Mesothelial cell of epicardium (in vitro differentiated cells): ENCODE measurements at regions not wholly inside any gene's neighbourhood (a gene's known extent, or its start where the extent isn't known, plus 50 kb on each side); places are given as distances from the start of the nearest gene placed in this dataset.
"Not testable (repeated sequence)": the region's sequence is repeated elsewhere in the genome, so short reads cannot be mapped to it uniquely, and the experiment has no call there.

Experiments
- DNase-seq, 2 experiments: peaks; one replicate each; pipeline ENCODE4 v3.0.0; 2021; ENCODE audit warnings: low spot score in 2 of 2; ENCODE audit not compliant: unreplicated experiment in 2 of 2
- H3K27ac Mint-ChIP-seq: 2 replicates; pipeline ENCODE4 v1.8.0; 2021; ENCODE audit warnings: mixed read lengths
- H3K27me3 Mint-ChIP-seq: 2 replicates; pipeline ENCODE4 v1.8.0; 2021; ENCODE audit warnings: low read depth, mixed read lengths
- H3K36me3 Mint-ChIP-seq: 2 replicates; pipeline ENCODE4 v1.8.0; 2021; ENCODE audit warnings: mixed read lengths
- H3K4me1 Mint-ChIP-seq: 2 replicates; pipeline ENCODE4 v1.8.0; 2021; ENCODE audit warnings: mixed read lengths
- H3K4me3 Mint-ChIP-seq: 2 replicates; pipeline ENCODE4 v1.8.0; 2021; ENCODE audit warnings: mild to moderate bottlenecking, moderate library complexity, mixed read lengths
- H3K9me3 Mint-ChIP-seq: 2 replicates; pipeline ENCODE4 v1.8.0; 2021; ENCODE audit warnings: mixed read lengths
- TF ChIP-seq, protein P1 (sequence below): fragments of 200-600 bp; sonication (generic); IDR thresholded peaks from one replicate; pipeline ENCODE4 v1.5.0; 2021; ENCODE audit warnings: antibody characterized with exemption; ENCODE audit not compliant: unreplicated experiment

DNA sequence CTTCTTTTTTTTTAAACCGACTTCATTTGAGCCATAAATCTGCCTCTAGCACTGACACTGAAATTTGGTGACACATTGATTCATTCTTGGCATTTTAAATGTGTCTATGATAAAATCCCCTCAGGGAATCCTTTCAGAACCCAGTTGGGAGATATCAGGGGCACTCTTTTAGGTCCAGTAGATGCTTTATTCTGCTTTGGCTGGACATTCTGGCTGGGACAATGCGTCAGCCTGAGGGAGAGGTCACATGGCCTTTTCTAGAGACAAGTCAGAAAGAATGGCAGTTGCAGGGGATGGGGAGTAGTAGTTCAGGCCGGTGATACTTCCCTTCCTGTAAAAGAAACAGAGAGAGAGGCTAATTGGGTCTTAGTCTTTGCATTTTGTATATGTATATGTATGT lies 63.1 kb downstream of the TRIM43 start:
- not testable (repeated sequence) for H3K36me3 Mint-ChIP-seq, H3K4me1 Mint-ChIP-seq

DNA sequence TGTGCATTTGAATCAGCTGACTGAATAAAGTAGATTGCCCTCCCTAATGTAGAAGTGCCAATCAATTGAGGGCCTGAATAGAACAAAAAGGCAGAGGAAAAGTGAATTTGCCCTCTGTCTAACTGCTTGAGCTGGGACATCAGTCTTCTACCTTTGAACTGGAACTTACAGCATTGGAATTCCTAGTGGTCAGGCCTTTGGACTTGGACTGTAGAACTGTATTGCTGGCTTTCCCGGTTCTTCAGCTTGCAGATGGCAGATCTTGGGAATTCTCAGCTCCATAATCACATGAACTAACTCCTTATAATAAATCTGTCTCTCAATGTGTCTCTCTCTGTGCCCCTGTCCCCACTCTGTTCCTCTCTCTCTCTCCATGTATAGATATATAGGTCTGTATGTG lies 64.8 kb downstream of the TRIM43 start:
- not testable (repeated sequence) for DNase-seq, H3K4me3 Mint-ChIP-seq, H3K9me3 Mint-ChIP-seq, H3K27ac Mint-ChIP-seq, H3K4me1 Mint-ChIP-seq, H3K36me3 Mint-ChIP-seq
- peaks cover 16% of the 10 kb centered on the region for H3K27me3 Mint-ChIP-seq

More for the DNA sequence above, 63.1 kb downstream of the TRIM43 start:
- H3K27ac Mint-ChIP-seq, H3K4me3 Mint-ChIP-seq, H3K9me3 Mint-ChIP-seq, DNase-seq: not testable (repeated sequence)
- peaks cover 19% of the 10 kb centered on the region for H3K27me3 Mint-ChIP-seq

DNA sequence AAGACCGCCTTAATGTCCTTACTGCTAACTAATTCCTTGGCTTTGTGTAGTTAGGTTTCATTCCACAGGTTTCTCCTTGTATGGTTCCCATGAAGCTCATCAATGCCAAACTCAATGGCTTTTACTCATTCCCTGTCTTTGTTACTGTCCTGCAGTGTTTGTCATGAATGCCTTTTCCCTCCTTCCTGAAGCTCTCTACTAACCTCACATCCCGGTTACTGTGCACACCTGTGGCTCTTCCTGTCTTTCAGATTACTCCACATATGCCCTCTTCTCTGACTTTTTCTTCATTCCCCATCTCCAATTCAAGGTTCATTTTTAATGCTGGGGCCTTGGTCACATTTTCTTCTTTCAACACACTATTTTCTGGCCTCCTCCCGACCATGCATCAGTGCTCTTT lies 66.1 kb downstream of the TRIM43 start:
- not testable (repeated sequence) for DNase-seq, H3K4me3 Mint-ChIP-seq, H3K9me3 Mint-ChIP-seq, H3K36me3 Mint-ChIP-seq, H3K27ac Mint-ChIP-seq, H3K4me1 Mint-ChIP-seq
- H3K27me3 Mint-ChIP-seq = peaks cover 17% of the 10 kb centered on the region

- not testable (repeated sequence) for H3K36me3 Mint-ChIP-seq, H3K4me1 Mint-ChIP-seq, H3K9me3 Mint-ChIP-seq, H3K27ac Mint-ChIP-seq, DNase-seq, H3K4me3 Mint-ChIP-seq
- peaks cover 33% of the 10 kb centered on the region for H3K27me3 Mint-ChIP-seq
Observed at GRCh38 chr2:95660766-95661562, 69.2 kb downstream of the TRIM43 start.

DNA sequence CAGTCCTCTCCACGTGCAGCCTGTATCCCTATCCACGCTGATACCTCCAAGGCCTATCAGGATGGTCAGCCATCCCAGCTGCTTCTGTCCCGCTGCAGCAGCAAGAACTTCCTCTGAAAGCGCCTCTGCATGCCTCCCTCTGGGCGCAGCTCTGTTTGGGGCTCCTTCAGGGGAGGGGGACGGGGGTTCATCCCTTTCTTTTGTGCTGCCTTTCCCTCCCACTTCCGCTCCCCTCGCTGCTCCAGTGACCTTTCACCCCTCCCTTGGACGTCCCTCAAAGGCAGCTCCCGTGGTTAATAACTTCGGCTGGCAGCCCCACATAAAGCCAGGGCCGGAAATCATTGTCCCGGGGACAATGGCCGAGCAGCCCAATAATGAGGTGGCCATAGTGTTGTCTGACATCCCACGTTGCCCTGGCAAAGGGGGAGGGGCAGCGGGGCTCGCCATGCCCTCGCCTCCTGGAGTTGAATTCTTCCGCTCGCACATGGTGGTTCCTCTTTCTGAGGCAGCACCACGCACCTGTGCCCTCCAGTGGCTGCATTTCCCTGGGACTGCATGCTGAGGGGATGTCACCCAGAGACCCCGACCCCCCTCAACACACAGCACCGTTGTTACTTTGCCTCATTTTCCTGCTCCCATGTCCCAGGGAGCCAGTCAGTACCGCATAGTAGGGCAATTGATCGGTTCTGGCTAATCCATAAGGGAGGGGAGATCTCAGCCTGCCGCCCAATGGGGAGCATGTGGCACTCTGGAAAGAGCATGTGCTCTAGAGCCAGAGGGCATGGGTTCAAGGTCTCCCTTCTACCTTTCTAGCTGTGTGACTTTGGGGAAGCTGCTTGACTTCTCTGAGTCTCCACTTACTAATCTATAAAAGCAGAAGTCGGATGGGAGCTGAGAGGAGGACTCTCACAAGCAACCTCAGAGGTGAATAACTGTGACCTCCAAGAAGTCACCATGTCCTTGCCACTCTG lies 72.0 kb downstream of the TRIM43 start:
- not testable (repeated sequence) for H3K36me3 Mint-ChIP-seq, DNase-seq, H3K4me3 Mint-ChIP-seq, H3K27ac Mint-ChIP-seq, H3K4me1 Mint-ChIP-seq, H3K9me3 Mint-ChIP-seq
- H3K27me3 Mint-ChIP-seq = peaks cover 55% of the 10 kb centered on the region

GRCh38 chr2:95666636-95667035 lies 74.8 kb downstream of the TRIM43 start:
- DNase-seq, H3K27ac Mint-ChIP-seq, H3K9me3 Mint-ChIP-seq, H3K36me3 Mint-ChIP-seq, H3K4me3 Mint-ChIP-seq, H3K4me1 Mint-ChIP-seq: not testable (repeated sequence)
- peaks cover 68% of the 10 kb centered on the region for H3K27me3 Mint-ChIP-seq

GRCh38 chr2:95667480-95667879 lies 75.7 kb downstream of the TRIM43 start:
- Mint-ChIP-seq H3K27ac (no peak overlapping the region), H3K9me3 (no peaks in the 10 kb centered on the region), H3K36me3 (no peaks in the 10 kb centered on the region), H3K4me1 (no peaks in the 10 kb centered on the region), H3K27me3 (peaks cover 63% of the 10 kb centered on the region), H3K4me3 (no peak overlapping the region)
- TF ChIP-seq, protein P1, sequence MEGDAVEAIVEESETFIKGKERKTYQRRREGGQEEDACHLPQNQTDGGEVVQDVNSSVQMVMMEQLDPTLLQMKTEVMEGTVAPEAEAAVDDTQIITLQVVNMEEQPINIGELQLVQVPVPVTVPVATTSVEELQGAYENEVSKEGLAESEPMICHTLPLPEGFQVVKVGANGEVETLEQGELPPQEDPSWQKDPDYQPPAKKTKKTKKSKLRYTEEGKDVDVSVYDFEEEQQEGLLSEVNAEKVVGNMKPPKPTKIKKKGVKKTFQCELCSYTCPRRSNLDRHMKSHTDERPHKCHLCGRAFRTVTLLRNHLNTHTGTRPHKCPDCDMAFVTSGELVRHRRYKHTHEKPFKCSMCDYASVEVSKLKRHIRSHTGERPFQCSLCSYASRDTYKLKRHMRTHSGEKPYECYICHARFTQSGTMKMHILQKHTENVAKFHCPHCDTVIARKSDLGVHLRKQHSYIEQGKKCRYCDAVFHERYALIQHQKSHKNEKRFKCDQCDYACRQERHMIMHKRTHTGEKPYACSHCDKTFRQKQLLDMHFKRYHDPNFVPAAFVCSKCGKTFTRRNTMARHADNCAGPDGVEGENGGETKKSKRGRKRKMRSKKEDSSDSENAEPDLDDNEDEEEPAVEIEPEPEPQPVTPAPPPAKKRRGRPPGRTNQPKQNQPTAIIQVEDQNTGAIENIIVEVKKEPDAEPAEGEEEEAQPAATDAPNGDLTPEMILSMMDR = no peak
- no peak for DNase-seq

DNA sequence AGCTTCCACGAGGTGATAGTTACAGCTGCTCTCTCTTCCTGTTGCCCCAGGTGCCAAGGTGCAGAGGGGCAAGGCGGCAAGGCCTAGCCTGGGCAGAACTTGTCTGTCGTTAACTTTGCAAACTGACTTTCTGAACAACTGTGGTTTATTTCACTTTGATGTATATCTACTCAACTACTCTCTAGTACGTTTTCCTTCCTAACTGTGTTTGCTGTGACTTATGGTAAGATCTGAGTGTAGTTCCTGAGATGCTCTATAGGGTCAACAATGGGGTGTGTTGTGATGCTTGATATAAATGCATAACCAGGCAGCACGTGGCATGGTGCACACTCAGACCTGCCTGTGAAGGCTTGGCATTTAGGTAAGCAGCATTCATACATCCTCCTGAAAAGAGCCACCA lies 77.1 kb downstream of the TRIM43 start:
- not testable (repeated sequence) for H3K4me1 Mint-ChIP-seq, DNase-seq, H3K4me3 Mint-ChIP-seq, H3K9me3 Mint-ChIP-seq, H3K27ac Mint-ChIP-seq, H3K36me3 Mint-ChIP-seq
- H3K27me3 Mint-ChIP-seq = peaks cover 71% of the 10 kb centered on the region

DNA sequence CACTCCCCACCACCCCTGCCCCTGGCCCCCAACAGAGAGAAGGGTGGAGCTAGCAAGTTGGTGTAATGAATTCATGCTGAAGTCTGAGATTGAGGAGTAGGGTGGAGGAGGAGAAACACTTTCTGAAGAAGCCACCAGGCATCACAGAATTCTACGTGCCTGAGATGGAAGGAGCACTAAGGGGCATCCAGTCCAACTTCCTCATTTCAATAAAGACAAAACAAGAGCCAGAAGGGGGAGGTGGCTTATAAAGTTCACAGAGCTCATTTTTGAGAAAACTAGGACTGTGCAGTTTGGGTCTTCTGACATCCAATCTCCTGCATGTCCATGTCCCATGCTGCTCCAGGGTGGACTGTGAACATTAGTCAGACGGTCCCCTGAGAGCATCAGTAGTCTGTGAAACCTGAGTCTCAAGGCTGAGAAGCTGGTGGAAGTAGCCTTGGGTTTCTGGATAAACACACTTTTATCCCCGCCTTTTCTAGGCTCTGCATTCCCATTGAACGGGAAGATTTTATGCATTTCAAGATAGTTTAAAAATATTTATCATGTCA lies 77.7 kb downstream of the TRIM43 start:
- Mint-ChIP-seq H3K4me1 (no peaks in the 10 kb centered on the region), H3K9me3 (no peaks in the 10 kb centered on the region), H3K27me3 (peaks cover 71% of the 10 kb centered on the region), H3K36me3 (no peaks in the 10 kb centered on the region), H3K4me3 (no peak overlapping the region), H3K27ac (no peak overlapping the region)
- TF ChIP-seq, protein P1 = no peak
- no peak for DNase-seq
